Pancreas (tissue), 10 donors: ENCODE measurements at regions not wholly inside any gene's neighbourhood (a gene's known extent, or its start where the extent isn't known, plus 50 kb on each side); places are given as distances from the start of the nearest gene placed in this dataset.

Source experiments
- ATAC-seq, 4 donors: fragments of 200-7000 bp; cut with Tn5 transposase; one replicate each; pipeline versions ENCODE4 v1.8.0 to v1.9.1; 2020; ENCODE audit warnings: mild to moderate bottlenecking in 4 of 4, moderate library complexity in 4 of 4
- DNase-seq, 6 donors: peaks; one replicate each; pipeline ENCODE4 v3.0.0-alpha.2; 2020
- FAIRE-seq: peaks from 2 replicates; lab custom pipeline; 2012; peaks lifted over from hg19 to GRCh38; lab: Jason Lieb, UNC
- H3K27ac ChIP-seq, 4 donors: fragments of 200-600 bp; sonication (generic); 1 replicate in 3 of 4; 2 replicates in 1 of 4; pipeline versions ENCODE4 v1.5.0 to v1.8.0; 2020
- H3K27me3 ChIP-seq, 4 donors: fragments of 200-600 bp; one replicate each; pipeline ENCODE4 v1.8.0; 2021
- H3K36me3 ChIP-seq, 3 donors: fragments of 200-600 bp; sonication (generic) in 1 of 3; one replicate each; pipeline versions ENCODE4 v1.5.0 to v1.8.0; 2020 to 2021
- H3K4me1 ChIP-seq, 3 donors: fragments of 200-600 bp; one replicate each; pipeline ENCODE4 v1.8.0; 2021
- H3K4me3 ChIP-seq, 4 donors: fragments of 200-600 bp; sonication (generic) in 2 of 4; one replicate each; pipeline versions ENCODE4 v1.5.0 to v1.8.0; 2020 to 2021
- H3K9me3 ChIP-seq, 4 donors: fragments of 200-600 bp; one replicate each; pipeline ENCODE4 v1.8.0; 2021
- CTCF ChIP-seq, 4 donors: fragments of 200-600 bp; sonication (generic) in 3 of 4; IDR thresholded peaks; one replicate each; pipeline versions ENCODE4 v1.5.0 to v1.8.0; 2021; ENCODE audit warnings: antibody characterized with exemption in 4 of 4
- WGBS, 2 donors: extraction: QIAGEN DNeasy Blood & Tissue Kit; methylation state at CpG; one replicate each; pipeline ENCODE4 v1.1.7; 2013; 5-methylcytosine and 5-hydroxymethylcytosine counted together
- intact Hi-C, 3 donors: fragments of 100-400 bp; cut with DNase I; formaldehyde crosslinking; loops; one replicate each; pipeline versions ENCODE4 v1.11.1 to v1.14.2; 2022
- donor health status: healthy with polysubstance abuse.
- donor health status: DM: no; HTN: no; CAD: no; lungs with moderate emphysema.
- donor health status: DM: no; HTN: no; CAD: no.
- donor health status: control.
- donor health status: control.
- donor health status: Bipolar disorder and iron deficiency.
- donor health status: DM: yes; HTN: yes; CAD: no.
- donor health status: DM: no; HTN: no; CAD: no.
- donor health status: DM: no; HTN: no; CAD: no.
- donor health status: DM: yes; HTN: yes; CAD: no.

GRCh38 chr21:18477043-18477442, 73.5 kb upstream of the TMPRSS15 start:
- Histone ChIP-seq H3K4me1 (no peaks in the 10 kb centered on the region), H3K4me3 (no peak overlapping the region), H3K27me3 (no peaks in the 10 kb centered on the region), H3K9me3 (no peaks in the 10 kb centered on the region), H3K27ac (no peak overlapping the region), H3K36me3 (no peaks in the 10 kb centered on the region)
- DNase-seq, result no peak
- no peak for TF ChIP-seq CTCF (IDR thresholded peaks at IDR 0.05)
- WGBS, 2 donors, result 42 to 57% methylated on average over 7 of the region's 7 CpGs
- no peak for FAIRE-seq
- intact Hi-C loops, result no loop called here
- no peak for ATAC-seq

- 5 to 52% methylated on average over 1 of the region's 1 CpG for WGBS, 2 donors
- H3K27me3 ChIP-seq, result no peaks in the 10 kb centered on the region
- H3K9me3 ChIP-seq, result no peaks in the 10 kb centered on the region
- H3K4me1 ChIP-seq, result no peaks in the 10 kb centered on the region
- DNase-seq (no peak), ATAC-seq (no peak), FAIRE-seq (no peak)
- H3K4me3 ChIP-seq, result no peak overlapping the region
- no peak overlapping the region for H3K27ac ChIP-seq
- no peaks in the 10 kb centered on the region for H3K36me3 ChIP-seq
- intact Hi-C loops, result no loop called here
- no peak for TF ChIP-seq CTCF (IDR thresholded peaks at IDR 0.05)
These were observed 74.9 kb upstream of the TMPRSS15 start for GRCh38 chr21:18478513-18478912.

- ATAC-seq (no peak), FAIRE-seq (no peak), DNase-seq (no peak)
- Histone ChIP-seq H3K4me1 (no peaks in the 10 kb centered on the region), H3K9me3 (no peaks in the 10 kb centered on the region), H3K36me3 (no peaks in the 10 kb centered on the region), H3K27me3 (peaks cover 0 to 2% (median 0%) of the 10 kb centered on the region in 4 donors), H3K4me3 (no peak overlapping the region), H3K27ac (no peak overlapping the region)
- 19 to 29% methylated on average over 1 of the region's 1 CpG for WGBS, 2 donors
- intact Hi-C loops, result no loop called here
- TF ChIP-seq CTCF (IDR thresholded peaks at IDR 0.05), result no peak
These were observed 84.7 kb upstream of the TMPRSS15 start for GRCh38 chr21:18488252-18488651.

GRCh38 chr21:18493422-18493821, 89.8 kb upstream of the TMPRSS15 start:
- FAIRE-seq (no peak), DNase-seq (no peak), ATAC-seq (no peak)
- no peaks in the 10 kb centered on the region for H3K9me3 ChIP-seq
- no peak overlapping the region for H3K4me3 ChIP-seq
- TF ChIP-seq CTCF (IDR thresholded peaks at IDR 0.05), result no peak
- no peaks in the 10 kb centered on the region for H3K36me3 ChIP-seq
- H3K27me3 ChIP-seq, result peaks cover 0 to 2% (median 0%) of the 10 kb centered on the region in 4 donors
- H3K27ac ChIP-seq, result no peak overlapping the region
- 60 to 61% methylated on average over 8 of the region's 8 CpGs for WGBS, 2 donors
- H3K4me1 ChIP-seq, result no peaks in the 10 kb centered on the region
- intact Hi-C loops, result no loop called here

GRCh38 chr21:18495523-18495922, 91.9 kb upstream of the TMPRSS15 start:
- DNase-seq, result no peak
- intact Hi-C loops, result no loop called here
- ATAC-seq, result no peak
- Histone ChIP-seq H3K9me3 (no peaks in the 10 kb centered on the region), H3K4me1 (no peaks in the 10 kb centered on the region), H3K4me3 (no peak overlapping the region), H3K36me3 (no peaks in the 10 kb centered on the region), H3K27me3 (peaks cover 0 to 2% (median 0%) of the 10 kb centered on the region in 4 donors), H3K27ac (no peak overlapping the region)
- FAIRE-seq, result no peak
- no peak for TF ChIP-seq CTCF (IDR thresholded peaks at IDR 0.05)
- 30 to 40% methylated on average over 1 of the region's 1 CpG for WGBS, 2 donors
